Neural cell (in vitro differentiated cells): ENCODE measurements at regions not wholly inside any gene's neighbourhood (a gene's known extent, or its start where the extent isn't known, plus 50 kb on each side); places are given as distances from the start of the nearest gene placed in this dataset.

Source experiments
- EP300 ChIP-seq: fragments of 450-650 bp; conservative IDR thresholded peaks from 2 replicates; pipeline ENCODE4 v1.6.1; 2014; ENCODE audit warnings: antibody characterized with exemption, mild to moderate bottlenecking, moderate library complexity; ENCODE audit not compliant: poor library complexity, severe bottlenecking
- POLR2AphosphoS5 ChIP-seq: IDR thresholded peaks from 2 replicates; pipeline ENCODE4 v1.6.1; 2012
- RAD21 ChIP-seq: fragments of 450-650 bp; conservative IDR thresholded peaks from 2 replicates; pipeline ENCODE4 v1.6.1; 2014; ENCODE audit warnings: antibody characterized with exemption, mild to moderate bottlenecking, moderate library complexity
- TF ChIP-seq, protein P1 (sequence below): fragments of 450-650 bp; IDR thresholded peaks from 2 replicates; pipeline ENCODE4 v1.5.1; 2014; ENCODE audit warnings: antibody characterized with exemption, mild to moderate bottlenecking, moderate library complexity; ENCODE audit not compliant: poor library complexity, severe bottlenecking
- TF ChIP-seq, protein P2 (sequence below): IDR thresholded peaks from 2 replicates; pipeline ENCODE4 v1.6.1; 2012; ENCODE audit warnings: borderline replicate concordance

DNA sequence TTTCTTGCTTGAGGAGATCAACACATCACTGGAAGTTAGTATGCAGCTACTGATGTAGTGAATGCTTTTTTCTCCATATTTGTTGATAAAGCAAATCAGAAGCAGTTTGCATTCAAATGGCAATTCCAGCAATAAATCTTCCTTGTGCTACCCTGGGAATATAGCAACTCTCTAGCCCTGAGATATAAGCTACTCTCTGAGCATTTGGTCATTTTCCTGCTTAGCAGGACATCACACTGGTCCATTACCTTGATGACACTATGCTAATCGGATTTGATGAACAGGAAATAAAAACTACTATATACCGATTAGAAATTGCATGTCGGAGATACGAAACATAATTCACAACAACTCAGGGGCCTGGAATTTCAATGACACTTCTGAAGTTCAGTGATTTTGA is 152.7 kb downstream of the CBLN2 start:
- TF ChIP-seq, protein P1, sequence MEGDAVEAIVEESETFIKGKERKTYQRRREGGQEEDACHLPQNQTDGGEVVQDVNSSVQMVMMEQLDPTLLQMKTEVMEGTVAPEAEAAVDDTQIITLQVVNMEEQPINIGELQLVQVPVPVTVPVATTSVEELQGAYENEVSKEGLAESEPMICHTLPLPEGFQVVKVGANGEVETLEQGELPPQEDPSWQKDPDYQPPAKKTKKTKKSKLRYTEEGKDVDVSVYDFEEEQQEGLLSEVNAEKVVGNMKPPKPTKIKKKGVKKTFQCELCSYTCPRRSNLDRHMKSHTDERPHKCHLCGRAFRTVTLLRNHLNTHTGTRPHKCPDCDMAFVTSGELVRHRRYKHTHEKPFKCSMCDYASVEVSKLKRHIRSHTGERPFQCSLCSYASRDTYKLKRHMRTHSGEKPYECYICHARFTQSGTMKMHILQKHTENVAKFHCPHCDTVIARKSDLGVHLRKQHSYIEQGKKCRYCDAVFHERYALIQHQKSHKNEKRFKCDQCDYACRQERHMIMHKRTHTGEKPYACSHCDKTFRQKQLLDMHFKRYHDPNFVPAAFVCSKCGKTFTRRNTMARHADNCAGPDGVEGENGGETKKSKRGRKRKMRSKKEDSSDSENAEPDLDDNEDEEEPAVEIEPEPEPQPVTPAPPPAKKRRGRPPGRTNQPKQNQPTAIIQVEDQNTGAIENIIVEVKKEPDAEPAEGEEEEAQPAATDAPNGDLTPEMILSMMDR, result no peak
- no peak for TF ChIP-seq POLR2AphosphoS5
- TF ChIP-seq, protein P2, sequence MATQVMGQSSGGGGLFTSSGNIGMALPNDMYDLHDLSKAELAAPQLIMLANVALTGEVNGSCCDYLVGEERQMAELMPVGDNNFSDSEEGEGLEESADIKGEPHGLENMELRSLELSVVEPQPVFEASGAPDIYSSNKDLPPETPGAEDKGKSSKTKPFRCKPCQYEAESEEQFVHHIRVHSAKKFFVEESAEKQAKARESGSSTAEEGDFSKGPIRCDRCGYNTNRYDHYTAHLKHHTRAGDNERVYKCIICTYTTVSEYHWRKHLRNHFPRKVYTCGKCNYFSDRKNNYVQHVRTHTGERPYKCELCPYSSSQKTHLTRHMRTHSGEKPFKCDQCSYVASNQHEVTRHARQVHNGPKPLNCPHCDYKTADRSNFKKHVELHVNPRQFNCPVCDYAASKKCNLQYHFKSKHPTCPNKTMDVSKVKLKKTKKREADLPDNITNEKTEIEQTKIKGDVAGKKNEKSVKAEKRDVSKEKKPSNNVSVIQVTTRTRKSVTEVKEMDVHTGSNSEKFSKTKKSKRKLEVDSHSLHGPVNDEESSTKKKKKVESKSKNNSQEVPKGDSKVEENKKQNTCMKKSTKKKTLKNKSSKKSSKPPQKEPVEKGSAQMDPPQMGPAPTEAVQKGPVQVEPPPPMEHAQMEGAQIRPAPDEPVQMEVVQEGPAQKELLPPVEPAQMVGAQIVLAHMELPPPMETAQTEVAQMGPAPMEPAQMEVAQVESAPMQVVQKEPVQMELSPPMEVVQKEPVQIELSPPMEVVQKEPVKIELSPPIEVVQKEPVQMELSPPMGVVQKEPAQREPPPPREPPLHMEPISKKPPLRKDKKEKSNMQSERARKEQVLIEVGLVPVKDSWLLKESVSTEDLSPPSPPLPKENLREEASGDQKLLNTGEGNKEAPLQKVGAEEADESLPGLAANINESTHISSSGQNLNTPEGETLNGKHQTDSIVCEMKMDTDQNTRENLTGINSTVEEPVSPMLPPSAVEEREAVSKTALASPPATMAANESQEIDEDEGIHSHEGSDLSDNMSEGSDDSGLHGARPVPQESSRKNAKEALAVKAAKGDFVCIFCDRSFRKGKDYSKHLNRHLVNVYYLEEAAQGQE, result no peak
- no peak for TF ChIP-seq EP300
- no peak for TF ChIP-seq RAD21
